HG02623 (cell line): ENCODE measurements at regions not wholly inside any gene's neighbourhood (a gene's known extent, or its start where the extent isn't known, plus 50 kb on each side); places are given as distances from the start of the nearest gene placed in this dataset.

Experiments
- ATAC-seq: cut with Tn5 transposase; IDR thresholded peaks from one replicate; pipeline ENCODE4 v1.9.1; 2021; ENCODE audit warnings: moderate library complexity; ENCODE audit not compliant: unreplicated experiment

- no peak for ATAC-seq
These were observed 389.9 kb upstream of the KIRREL3 start for GRCh38 chr11:127390465-127390864.

GRCh38 chr11:127385071-127385470 lies 384.5 kb upstream of the KIRREL3 start:
- no peak for ATAC-seq

DNA sequence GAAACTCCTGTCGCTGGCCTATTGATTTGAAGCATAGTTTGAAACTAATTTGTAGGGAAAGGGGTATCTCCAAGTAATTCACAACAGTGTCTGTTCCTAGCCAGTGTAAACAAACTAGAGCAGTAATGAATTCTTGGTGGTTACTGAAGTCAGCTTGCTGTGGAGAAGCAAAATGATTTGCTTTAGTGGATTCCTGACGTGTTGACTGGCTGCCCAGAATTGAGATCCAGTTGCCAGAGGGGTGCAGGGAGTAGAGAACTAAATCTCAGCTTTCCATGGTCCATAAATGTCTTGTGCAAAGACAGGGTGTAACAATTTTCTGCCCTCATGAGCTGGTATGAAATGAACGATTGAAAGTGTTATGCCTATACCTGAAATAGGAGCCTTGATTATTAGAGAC lies 382.5 kb upstream of the KIRREL3 start:
- ATAC-seq = no peak

DNA sequence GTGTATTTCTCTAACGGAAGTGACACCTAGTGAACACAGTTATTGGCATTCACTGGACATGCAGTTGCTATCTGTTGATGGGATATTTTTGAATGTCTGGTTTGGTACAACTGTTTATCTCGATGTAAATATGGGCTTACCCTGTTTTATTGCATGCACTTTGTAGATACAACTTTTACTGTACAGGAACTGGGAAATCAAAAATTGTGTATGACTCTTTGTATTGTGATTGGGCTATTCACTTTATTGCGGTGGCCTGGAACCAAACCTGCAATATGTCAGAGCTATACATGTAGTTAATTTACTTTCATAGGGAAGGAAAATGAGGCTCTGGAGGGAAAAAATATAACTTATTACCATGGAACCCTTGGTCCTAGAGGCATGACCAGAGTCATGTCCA lies 380.7 kb upstream of the KIRREL3 start:
- ATAC-seq = no peak

- no peak for ATAC-seq
These were observed 379.1 kb upstream of the KIRREL3 start for GRCh38 chr11:127379686-127380085.

- no peak for ATAC-seq
These were observed 375.7 kb upstream of the KIRREL3 start for GRCh38 chr11:127376301-127376700.

GRCh38 chr11:127369356-127369755 lies 368.8 kb upstream of the KIRREL3 start:
- no peak for ATAC-seq

DNA sequence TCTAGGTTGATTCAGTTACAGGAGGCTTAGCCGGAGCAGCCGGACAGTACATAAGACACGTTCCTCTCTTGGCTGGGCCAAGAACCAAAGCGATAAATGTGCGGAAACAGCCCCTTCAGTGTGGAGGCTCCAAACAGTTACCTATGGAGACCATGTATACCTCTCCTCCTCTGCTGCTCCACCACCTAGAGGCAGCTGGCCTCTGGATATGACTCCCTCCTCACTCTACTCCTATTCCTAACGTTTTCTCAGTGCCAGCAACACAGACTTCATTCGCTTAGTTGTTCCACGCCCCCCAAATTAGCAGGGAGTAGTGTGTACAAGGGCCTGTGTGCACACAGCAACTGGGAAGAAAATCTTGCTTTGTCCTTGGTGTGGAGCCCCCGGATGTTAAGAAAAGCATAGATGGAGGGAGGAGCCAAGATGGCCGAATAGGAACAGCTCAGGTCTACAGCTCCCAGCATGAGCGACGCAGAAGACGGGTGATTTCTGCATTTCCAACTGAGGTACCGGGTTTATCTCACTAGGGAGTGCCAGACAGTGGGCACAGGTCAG lies 362.3 kb upstream of the KIRREL3 start:
- no peak for ATAC-seq

DNA sequence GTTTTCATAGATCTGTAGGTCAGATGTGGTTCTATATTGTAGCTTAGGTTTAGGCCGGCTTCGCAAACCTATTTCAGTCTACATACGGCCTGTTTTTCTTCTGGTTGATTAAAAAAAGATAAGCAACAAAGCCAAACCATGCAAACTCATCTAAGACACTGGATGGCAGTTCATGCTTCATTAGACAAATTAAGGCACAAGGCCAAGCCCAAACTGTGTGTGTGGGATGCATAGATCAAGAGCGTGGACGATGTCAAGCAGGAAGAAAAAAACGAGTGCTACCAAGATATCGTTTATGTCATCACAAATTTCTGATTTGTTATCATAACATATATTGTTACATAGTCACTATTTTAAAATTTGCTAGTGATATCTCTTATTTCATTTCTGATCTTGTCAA lies 357.6 kb upstream of the KIRREL3 start:
- ATAC-seq = no peak

DNA sequence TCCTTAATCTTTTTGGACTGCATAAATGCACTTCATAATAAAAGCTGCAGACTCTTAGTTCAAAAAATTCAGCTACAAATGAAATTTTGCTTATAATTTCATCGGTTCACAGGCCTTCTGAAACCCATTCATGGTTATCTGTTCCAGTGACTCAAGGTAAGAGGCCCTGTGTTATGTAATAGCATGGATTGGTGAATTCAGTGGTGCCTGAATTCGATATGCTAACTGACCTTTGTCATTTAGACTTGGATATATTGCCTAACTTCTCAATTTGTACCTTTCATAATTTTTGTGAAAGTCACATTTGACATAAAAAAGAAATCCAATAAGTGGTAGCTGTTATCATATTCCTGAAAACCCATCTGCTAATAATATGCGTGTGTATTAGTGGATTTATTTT lies 349.9 kb upstream of the KIRREL3 start:
- ATAC-seq = no peak

DNA sequence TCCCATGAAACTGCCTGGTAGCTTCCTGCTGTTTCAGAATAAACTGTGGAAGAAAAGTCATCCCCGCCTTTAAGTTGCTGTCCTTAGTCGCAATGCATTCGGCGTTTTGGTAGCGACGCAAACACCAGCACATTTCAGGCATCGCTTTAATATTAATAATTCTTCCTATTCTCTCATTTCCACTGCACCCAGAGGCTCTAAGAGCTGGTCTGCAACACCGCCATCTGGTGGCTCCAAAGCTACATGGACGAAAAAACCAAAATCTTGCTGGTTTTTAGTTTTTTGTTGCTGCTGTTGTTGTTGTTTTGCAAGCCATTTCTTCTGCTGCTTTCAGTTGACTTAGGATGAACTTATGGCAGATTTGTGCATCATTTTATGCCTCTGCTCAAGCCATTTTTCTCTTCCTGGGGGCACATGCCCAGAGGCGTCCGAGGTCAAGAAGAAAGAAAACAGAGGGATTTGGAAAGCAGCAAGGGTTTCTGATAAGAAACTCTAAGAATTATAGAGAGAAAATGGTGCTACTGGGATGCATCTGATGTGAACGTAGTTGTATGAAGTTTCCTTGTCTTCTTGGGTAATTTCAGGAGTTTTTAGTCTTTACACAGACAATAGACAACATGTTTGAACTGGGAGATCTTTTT lies 345.4 kb upstream of the KIRREL3 start:
- no peak for ATAC-seq

- ATAC-seq = no peak
These were observed 339.9 kb upstream of the KIRREL3 start for GRCh38 chr11:127340438-127340837.

- ATAC-seq = no peak
These were observed 338.8 kb upstream of the KIRREL3 start for GRCh38 chr11:127339376-127339775.

GRCh38 chr11:127338380-127339259 lies 338.1 kb upstream of the KIRREL3 start:
- no peak for ATAC-seq

DNA sequence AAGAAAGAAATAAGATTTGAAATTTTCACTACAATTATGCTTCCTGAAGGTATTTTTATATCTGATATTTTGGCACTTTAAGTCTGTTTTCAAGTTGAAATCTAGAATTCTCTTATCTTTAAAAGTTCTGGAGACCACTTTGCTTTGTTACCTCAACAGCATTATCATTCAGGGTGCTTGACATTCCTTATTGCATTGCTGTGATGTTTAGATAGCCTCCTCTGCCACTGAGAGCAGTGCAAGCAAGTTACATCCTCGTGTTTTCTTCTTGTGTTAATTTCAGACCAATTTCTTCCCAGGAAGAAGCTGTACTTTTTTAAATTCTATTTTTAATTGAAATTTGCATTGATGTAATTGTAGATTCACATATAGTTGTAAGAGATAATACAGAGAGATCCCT lies 333.9 kb upstream of the KIRREL3 start:
- ATAC-seq = no peak

DNA sequence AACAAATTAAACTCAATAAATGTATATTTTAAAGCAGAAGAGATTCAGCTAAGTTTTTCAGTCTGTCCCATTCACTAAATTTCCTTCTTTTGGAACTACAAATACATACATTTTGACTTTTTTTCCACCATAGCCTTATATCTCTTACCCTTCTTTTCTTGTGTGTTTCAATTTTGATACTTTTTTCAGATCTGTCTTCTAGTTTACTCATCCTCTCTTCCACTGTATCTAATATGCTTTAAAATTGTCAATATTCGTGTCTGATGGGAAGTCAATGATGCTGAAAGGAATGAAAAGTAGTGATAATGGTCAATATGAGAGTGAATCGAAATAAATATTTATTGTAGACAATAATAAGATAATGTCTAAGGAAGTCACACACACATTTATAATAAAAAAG lies 332.3 kb upstream of the KIRREL3 start:
- ATAC-seq = no peak

DNA sequence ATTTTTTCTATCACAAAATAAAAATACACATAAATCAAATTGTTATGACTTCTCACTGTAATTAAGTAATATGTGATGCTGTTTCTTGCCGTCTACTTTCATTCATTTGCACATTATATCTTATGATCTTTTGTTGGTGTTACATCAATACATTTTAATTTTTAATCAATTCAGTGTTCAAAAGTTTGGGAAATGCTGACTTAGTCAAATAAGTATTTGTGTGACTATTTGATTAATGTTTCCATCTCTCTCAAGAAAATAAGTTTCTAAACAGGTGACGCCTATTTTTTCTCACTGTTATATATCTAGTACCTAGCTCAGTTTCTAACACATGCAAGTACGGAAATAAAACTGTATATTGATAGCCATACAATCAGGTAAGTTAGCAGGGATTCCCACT lies 329.5 kb upstream of the KIRREL3 start:
- no peak for ATAC-seq

- no peak for ATAC-seq
These were observed 307.7 kb upstream of the KIRREL3 start for GRCh38 chr11:127308291-127308690.

GRCh38 chr11:127307700-127308099 lies 307.1 kb upstream of the KIRREL3 start:
- no peak for ATAC-seq

GRCh38 chr11:127304634-127305033 lies 304.1 kb upstream of the KIRREL3 start:
- no peak for ATAC-seq

GRCh38 chr11:127288926-127289325 lies 288.4 kb upstream of the KIRREL3 start:
- no peak for ATAC-seq

DNA sequence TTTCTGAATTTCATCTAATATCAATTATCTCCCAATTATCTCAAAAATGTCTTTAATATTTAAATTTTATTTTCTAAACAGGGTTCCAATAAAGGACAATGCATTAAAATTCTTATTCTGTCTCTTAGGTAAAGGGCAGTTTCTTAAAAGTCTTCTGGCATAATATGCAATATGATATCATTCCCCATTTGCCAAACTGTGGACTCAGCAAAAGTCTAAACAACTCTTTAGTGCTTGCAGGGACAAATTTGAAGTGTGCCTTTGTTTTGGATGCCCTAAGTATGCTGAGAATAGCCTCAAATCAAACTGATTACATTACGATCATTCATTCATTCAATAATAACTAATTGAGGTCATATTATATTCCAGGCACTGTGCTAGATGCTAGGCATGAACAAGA lies 281.0 kb upstream of the KIRREL3 start:
- no peak for ATAC-seq
